ENCODE measurements at regions not wholly inside any gene's neighbourhood (a gene's known extent, or its start where the extent isn't known, plus 50 kb on each side); places are given as distances from the start of the nearest gene placed in this dataset.

DNA sequence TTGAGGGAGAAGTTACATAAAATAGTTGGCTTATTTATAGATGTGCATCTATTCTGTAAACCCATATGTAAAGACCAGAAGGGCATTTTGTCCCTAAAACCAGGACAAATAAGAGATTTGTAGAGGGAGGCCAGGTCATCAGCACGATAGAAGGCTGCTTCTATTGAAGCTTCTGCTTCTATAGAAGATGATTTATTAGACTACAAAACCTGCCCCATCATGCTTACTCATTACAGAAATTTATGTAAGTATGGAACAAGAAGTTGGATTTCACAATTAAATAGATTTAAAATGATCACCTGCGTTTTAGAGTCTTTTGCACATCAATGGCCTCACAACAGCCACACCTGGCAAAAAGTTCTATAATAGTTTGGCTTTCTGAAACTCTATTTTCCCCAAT is 183.5 kb downstream of the DUSP10 start:
- TF ChIP-seq, protein P1, sequence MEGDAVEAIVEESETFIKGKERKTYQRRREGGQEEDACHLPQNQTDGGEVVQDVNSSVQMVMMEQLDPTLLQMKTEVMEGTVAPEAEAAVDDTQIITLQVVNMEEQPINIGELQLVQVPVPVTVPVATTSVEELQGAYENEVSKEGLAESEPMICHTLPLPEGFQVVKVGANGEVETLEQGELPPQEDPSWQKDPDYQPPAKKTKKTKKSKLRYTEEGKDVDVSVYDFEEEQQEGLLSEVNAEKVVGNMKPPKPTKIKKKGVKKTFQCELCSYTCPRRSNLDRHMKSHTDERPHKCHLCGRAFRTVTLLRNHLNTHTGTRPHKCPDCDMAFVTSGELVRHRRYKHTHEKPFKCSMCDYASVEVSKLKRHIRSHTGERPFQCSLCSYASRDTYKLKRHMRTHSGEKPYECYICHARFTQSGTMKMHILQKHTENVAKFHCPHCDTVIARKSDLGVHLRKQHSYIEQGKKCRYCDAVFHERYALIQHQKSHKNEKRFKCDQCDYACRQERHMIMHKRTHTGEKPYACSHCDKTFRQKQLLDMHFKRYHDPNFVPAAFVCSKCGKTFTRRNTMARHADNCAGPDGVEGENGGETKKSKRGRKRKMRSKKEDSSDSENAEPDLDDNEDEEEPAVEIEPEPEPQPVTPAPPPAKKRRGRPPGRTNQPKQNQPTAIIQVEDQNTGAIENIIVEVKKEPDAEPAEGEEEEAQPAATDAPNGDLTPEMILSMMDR (optimal IDR thresholded peaks at IDR 0.05 in 1 of 3, IDR thresholded peaks at IDR 0.05 in 1 of 3, conservative IDR thresholded peaks at IDR 0.05 in 1 of 3; ENCODE audit: extremely low read depth in 1 of 3, insufficient read depth in 2 of 3, low read length in 3 of 3), result no peak
- TF ChIP-seq EZH2 (IDR thresholded peaks at IDR 0.05; ENCODE audit: low read length), result no peak
